ENCODE measurements at regions not wholly inside any gene's neighbourhood (a gene's known extent, or its start where the extent isn't known, plus 50 kb on each side); places are given as distances from the start of the nearest gene placed in this dataset.

- H3K9me3 ChIP-seq (ENCODE audit: low read depth, low read length): no peaks in the 10 kb centered on the region
Observed at GRCh38 chr5:133694181-133694831, 82.0 kb upstream of the FSTL4 start.

GRCh38 chr5:133691448-133691847 is 79.1 kb upstream of the FSTL4 start:
- no peak overlapping the region for H3K27ac ChIP-seq
- H3K36me3 ChIP-seq (ENCODE audit: insufficient read depth, low read length): no peaks in the 10 kb centered on the region
- no peak for TF ChIP-seq EZH2 (IDR thresholded peaks at IDR 0.05)
- H3K9ac ChIP-seq (ENCODE audit: insufficient read length): no peak overlapping the region
- no peak for DNase-seq (ENCODE audit: low read depth, low spot score)
- no peak overlapping the region for H3K4me3 ChIP-seq
- no peaks in the 10 kb centered on the region for H3K9me3 ChIP-seq (ENCODE audit: low read depth, low read length)

More at GRCh38 chr5:133694181-133694831, 82.0 kb upstream of the FSTL4 start:
- DNase-seq (ENCODE audit: low read depth, low spot score): no peak
- no peak overlapping the region for H3K4me3 ChIP-seq
- TF ChIP-seq POLR2AphosphoS5 (IDR thresholded peaks at IDR 0.05; ENCODE audit: borderline replicate concordance, low read depth, low read length) (no peak), FOXP2 (optimal IDR thresholded peaks at IDR 0.05; ENCODE audit: control extremely low read depth, extremely low read length, insufficient read depth) (no peak), EZH2 (IDR thresholded peaks at IDR 0.05) (no peak)
- no peak overlapping the region for H3K9ac ChIP-seq (ENCODE audit: insufficient read length)
- H3K27ac ChIP-seq: no peak overlapping the region
- no peaks in the 10 kb centered on the region for H3K36me3 ChIP-seq (ENCODE audit: insufficient read depth, low read length)

GRCh38 chr5:133690746-133691145 is 78.4 kb upstream of the FSTL4 start:
- H3K9me3 ChIP-seq (ENCODE audit: low read depth, low read length): no peaks in the 10 kb centered on the region
- TF ChIP-seq FOXP2 (optimal IDR thresholded peaks at IDR 0.05; ENCODE audit: control extremely low read depth, extremely low read length, insufficient read depth) (no peak), EZH2 (IDR thresholded peaks at IDR 0.05) (no peak), POLR2AphosphoS5 (IDR thresholded peaks at IDR 0.05; ENCODE audit: borderline replicate concordance, low read depth, low read length) (no peak)
- no peaks in the 10 kb centered on the region for H3K36me3 ChIP-seq (ENCODE audit: insufficient read depth, low read length)
- H3K4me3 ChIP-seq: no peak overlapping the region
- DNase-seq (ENCODE audit: low read depth, low spot score): no peak
- H3K27ac ChIP-seq: no peak overlapping the region
- no peak overlapping the region for H3K9ac ChIP-seq (ENCODE audit: insufficient read length)

- H3K27ac ChIP-seq: no peak overlapping the region
- DNase-seq (ENCODE audit: low read depth, low spot score): no peak
- H3K4me3 ChIP-seq: no peak overlapping the region
- H3K9me3 ChIP-seq (ENCODE audit: low read depth, low read length): no peaks in the 10 kb centered on the region
- no peak overlapping the region for H3K9ac ChIP-seq (ENCODE audit: insufficient read length)
- TF ChIP-seq FOXP2 (optimal IDR thresholded peaks at IDR 0.05; ENCODE audit: control extremely low read depth, extremely low read length, insufficient read depth) (no peak), EZH2 (IDR thresholded peaks at IDR 0.05) (no peak), POLR2AphosphoS5 (IDR thresholded peaks at IDR 0.05; ENCODE audit: borderline replicate concordance, low read depth, low read length) (no peak)
- no peaks in the 10 kb centered on the region for H3K36me3 ChIP-seq (ENCODE audit: insufficient read depth, low read length)
Observed at GRCh38 chr5:133688391-133688790, 76.0 kb upstream of the FSTL4 start.

GRCh38 chr5:133687212-133688061 is 75.1 kb upstream of the FSTL4 start:
- no peak overlapping the region for H3K9ac ChIP-seq (ENCODE audit: insufficient read length)
- no peaks in the 10 kb centered on the region for H3K36me3 ChIP-seq (ENCODE audit: insufficient read depth, low read length)
- TF ChIP-seq FOXP2 (optimal IDR thresholded peaks at IDR 0.05; ENCODE audit: control extremely low read depth, extremely low read length, insufficient read depth) (no peak), EZH2 (IDR thresholded peaks at IDR 0.05) (no peak), POLR2AphosphoS5 (IDR thresholded peaks at IDR 0.05; ENCODE audit: borderline replicate concordance, low read depth, low read length) (no peak)
- H3K4me3 ChIP-seq: no peak overlapping the region
- H3K27ac ChIP-seq: no peak overlapping the region
- no peaks in the 10 kb centered on the region for H3K9me3 ChIP-seq (ENCODE audit: low read depth, low read length)
- no peak for DNase-seq (ENCODE audit: low read depth, low spot score)

GRCh38 chr5:133686566-133686965 is 74.2 kb upstream of the FSTL4 start:
- H3K27ac ChIP-seq: no peak overlapping the region
- no peak for DNase-seq (ENCODE audit: low read depth, low spot score)
- TF ChIP-seq FOXP2 (optimal IDR thresholded peaks at IDR 0.05; ENCODE audit: control extremely low read depth, extremely low read length, insufficient read depth) (no peak), EZH2 (IDR thresholded peaks at IDR 0.05) (no peak), POLR2AphosphoS5 (IDR thresholded peaks at IDR 0.05; ENCODE audit: borderline replicate concordance, low read depth, low read length) (no peak)
- H3K36me3 ChIP-seq (ENCODE audit: insufficient read depth, low read length): no peaks in the 10 kb centered on the region
- no peaks in the 10 kb centered on the region for H3K9me3 ChIP-seq (ENCODE audit: low read depth, low read length)
- H3K9ac ChIP-seq (ENCODE audit: insufficient read length): no peak overlapping the region
- no peak overlapping the region for H3K4me3 ChIP-seq

GRCh38 chr5:133685402-133686018 is 73.2 kb upstream of the FSTL4 start:
- Histone ChIP-seq H3K9me3 (ENCODE audit: low read depth, low read length) (no peaks in the 10 kb centered on the region), H3K4me3 (no peak overlapping the region), H3K27ac (no peak overlapping the region), H3K36me3 (ENCODE audit: insufficient read depth, low read length) (no peaks in the 10 kb centered on the region), H3K9ac (ENCODE audit: insufficient read length) (no peak overlapping the region)
- DNase-seq (ENCODE audit: low read depth, low spot score): no peak
- TF ChIP-seq POLR2AphosphoS5 (IDR thresholded peaks at IDR 0.05; ENCODE audit: borderline replicate concordance, low read depth, low read length) (no peak), FOXP2 (optimal IDR thresholded peaks at IDR 0.05; ENCODE audit: control extremely low read depth, extremely low read length, insufficient read depth) (no peak), EZH2 (IDR thresholded peaks at IDR 0.05) (no peak)
